Loucy (cell line): ENCODE measurements at regions not wholly inside any gene's neighbourhood (a gene's known extent, or its start where the extent isn't known, plus 50 kb on each side); places are given as distances from the start of the nearest gene placed in this dataset.

Experiments used
- EZH2phosphoT487 ChIP-seq: fragments of 200-600 bp; IDR thresholded peaks from 2 replicates; pipeline ENCODE4 v1.6.1; 2018; ENCODE audit warnings: antibody characterized with exemption, mild to moderate bottlenecking, moderate library complexity, borderline replicate concordance
- TF ChIP-seq, protein P1 (sequence below): fragments of 200-600 bp; sonication (generic); conservative IDR thresholded peaks from 2 replicates; pipeline ENCODE4 v1.5.1; 2014; ENCODE audit warnings: mild to moderate bottlenecking, antibody characterized with exemption, low read length

DNA sequence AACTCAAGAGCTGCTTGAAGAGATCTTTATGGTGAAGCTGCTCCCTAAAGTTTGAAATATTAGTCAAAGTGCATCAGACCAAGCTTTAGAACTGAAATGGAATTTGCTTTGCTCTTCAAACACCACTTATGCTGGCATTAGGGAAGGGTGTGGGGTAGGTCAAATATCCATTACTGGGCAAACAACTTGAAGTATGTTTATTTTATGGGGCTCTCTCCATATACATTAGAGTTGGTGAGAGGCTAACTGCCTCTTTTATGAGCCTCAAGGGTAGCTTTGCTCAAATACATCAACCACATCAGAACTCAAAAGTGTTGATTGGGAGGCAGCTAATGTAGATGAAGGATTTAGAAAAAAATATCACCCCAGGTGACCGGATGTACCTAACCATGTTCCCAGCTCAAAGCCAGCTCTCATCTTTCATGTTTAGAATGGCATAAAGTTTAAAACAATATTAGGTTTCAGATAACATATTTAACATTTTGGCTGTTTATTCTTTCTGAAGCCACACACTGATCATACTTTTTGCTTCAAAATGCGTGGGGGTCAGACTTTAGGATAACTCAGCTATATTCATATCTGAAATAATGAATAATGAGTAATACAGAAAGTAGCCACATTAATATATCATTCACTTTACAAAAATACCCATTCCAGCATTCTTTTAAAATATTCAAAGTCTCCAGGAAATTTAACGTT lies 318.6 kb downstream of the PTEN start:
- TF ChIP-seq, protein P1, sequence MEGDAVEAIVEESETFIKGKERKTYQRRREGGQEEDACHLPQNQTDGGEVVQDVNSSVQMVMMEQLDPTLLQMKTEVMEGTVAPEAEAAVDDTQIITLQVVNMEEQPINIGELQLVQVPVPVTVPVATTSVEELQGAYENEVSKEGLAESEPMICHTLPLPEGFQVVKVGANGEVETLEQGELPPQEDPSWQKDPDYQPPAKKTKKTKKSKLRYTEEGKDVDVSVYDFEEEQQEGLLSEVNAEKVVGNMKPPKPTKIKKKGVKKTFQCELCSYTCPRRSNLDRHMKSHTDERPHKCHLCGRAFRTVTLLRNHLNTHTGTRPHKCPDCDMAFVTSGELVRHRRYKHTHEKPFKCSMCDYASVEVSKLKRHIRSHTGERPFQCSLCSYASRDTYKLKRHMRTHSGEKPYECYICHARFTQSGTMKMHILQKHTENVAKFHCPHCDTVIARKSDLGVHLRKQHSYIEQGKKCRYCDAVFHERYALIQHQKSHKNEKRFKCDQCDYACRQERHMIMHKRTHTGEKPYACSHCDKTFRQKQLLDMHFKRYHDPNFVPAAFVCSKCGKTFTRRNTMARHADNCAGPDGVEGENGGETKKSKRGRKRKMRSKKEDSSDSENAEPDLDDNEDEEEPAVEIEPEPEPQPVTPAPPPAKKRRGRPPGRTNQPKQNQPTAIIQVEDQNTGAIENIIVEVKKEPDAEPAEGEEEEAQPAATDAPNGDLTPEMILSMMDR, result no peak
- TF ChIP-seq EZH2phosphoT487, result no peak
